ENCODE measurements at regions not wholly inside any gene's neighbourhood (a gene's known extent, or its start where the extent isn't known, plus 50 kb on each side); places are given as distances from the start of the nearest gene placed in this dataset.

DNA sequence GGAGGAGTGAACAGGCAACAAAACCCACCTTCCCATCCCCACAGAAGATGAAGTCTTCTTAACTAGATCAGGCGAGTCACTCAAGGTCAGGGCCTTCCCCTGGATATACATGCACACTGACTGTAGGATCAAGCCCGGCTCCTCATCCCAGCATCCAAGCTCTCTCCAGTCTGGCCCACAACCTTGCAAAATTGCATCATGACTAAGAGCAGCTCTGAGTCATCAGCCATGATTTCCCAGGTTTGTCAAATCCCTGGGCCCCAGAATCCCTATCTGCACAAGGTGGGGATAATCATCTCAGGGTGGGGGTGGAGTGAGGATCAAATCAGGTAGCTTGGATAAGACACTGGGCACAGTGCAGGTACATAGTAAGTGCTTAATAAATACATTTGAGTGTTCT lies 199.3 kb upstream of the GRIK3 start:
- H3K4me3 ChIP-seq (ENCODE audit: low read length in 2 of 2), result no peak overlapping the region
- no peaks in the 10 kb centered on the region for H3K4me1 ChIP-seq (ENCODE audit: control insufficient read depth in 1 of 2, insufficient read depth in 2 of 2, low read length in 2 of 2)
- ATAC-seq (ENCODE audit: low FRiP score) (no peak), DNase-seq (no peak)
- peaks cover 10% of the 10 kb centered on the region for H3K9me3 ChIP-seq (ENCODE audit: control insufficient read depth, low read length)
- intact Hi-C loops (cut with DNase I), result no loop called here
- 84 to 92% methylated on average over 2 of the region's 2 CpGs for WGBS, 2 donors
- no peaks in the 10 kb centered on the region for H3K27me3 ChIP-seq (ENCODE audit: control insufficient read depth in 1 of 2, insufficient read depth in 2 of 2, low read length in 1 of 2)
- no peaks in the 10 kb centered on the region for H3K36me3 ChIP-seq (ENCODE audit: control insufficient read depth in 1 of 2, insufficient read depth in 2 of 2, low read length in 1 of 2)
- H3K27ac ChIP-seq (ENCODE audit: low read depth in 1 of 2, low read length in 2 of 2), result no peak overlapping the region

GRCh38 chr1:37234941-37235418 lies 200.7 kb upstream of the GRIK3 start:
- Histone ChIP-seq H3K4me3 (ENCODE audit: low read length in 2 of 2) (no peak overlapping the region), H3K9me3 (ENCODE audit: control insufficient read depth, low read length) (peaks cover 10% of the 10 kb centered on the region), H3K36me3 (ENCODE audit: control insufficient read depth in 1 of 2, insufficient read depth in 2 of 2, low read length in 1 of 2) (no peaks in the 10 kb centered on the region), H3K4me1 (ENCODE audit: control insufficient read depth in 1 of 2, insufficient read depth in 2 of 2, low read length in 2 of 2) (no peaks in the 10 kb centered on the region), H3K27ac (ENCODE audit: low read depth in 1 of 2, low read length in 2 of 2) (no peak overlapping the region), H3K27me3 (ENCODE audit: control insufficient read depth in 1 of 2, insufficient read depth in 2 of 2, low read length in 1 of 2) (no peaks in the 10 kb centered on the region)
- ATAC-seq (ENCODE audit: low FRiP score) (no peak), DNase-seq (no peak)
- WGBS, 2 donors, result 10 to 11% methylated on average over 12 of the region's 12 CpGs
- intact Hi-C loops (cut with DNase I), result no loop called here

DNA sequence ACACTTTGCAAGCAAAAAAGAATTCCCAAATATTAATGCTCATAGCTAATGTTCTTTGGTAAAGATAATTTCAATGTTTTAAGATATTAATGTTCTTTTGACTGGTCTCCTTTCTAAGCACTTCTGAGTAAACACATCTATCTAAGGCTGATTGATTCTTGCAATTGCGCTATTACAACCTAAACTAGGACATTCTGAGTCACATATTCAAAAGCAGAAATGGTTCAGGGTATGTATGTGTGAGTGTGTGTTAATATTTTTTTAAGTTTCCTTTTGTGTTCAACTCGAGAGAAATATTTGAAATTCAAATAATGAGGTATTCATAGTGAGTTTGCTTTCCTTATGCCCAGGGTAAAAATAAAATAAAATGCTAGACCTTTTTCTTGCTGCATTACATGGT lies 203.6 kb upstream of the GRIK3 start:
- intact Hi-C loops (cut with DNase I), result no loop called here
- H3K4me1 ChIP-seq (ENCODE audit: control insufficient read depth in 1 of 2, insufficient read depth in 2 of 2, low read length in 2 of 2), result no peaks in the 10 kb centered on the region
- H3K27ac ChIP-seq (ENCODE audit: low read depth in 1 of 2, low read length in 2 of 2), result no peak overlapping the region
- DNase-seq, result no peak
- no peak for ATAC-seq (ENCODE audit: low FRiP score)
- H3K9me3 ChIP-seq (ENCODE audit: control insufficient read depth, low read length), result peaks cover 3% of the 10 kb centered on the region
- H3K27me3 ChIP-seq (ENCODE audit: control insufficient read depth in 1 of 2, insufficient read depth in 2 of 2, low read length in 1 of 2), result no peaks in the 10 kb centered on the region
- no peaks in the 10 kb centered on the region for H3K36me3 ChIP-seq (ENCODE audit: control insufficient read depth in 1 of 2, insufficient read depth in 2 of 2, low read length in 1 of 2)
- H3K4me3 ChIP-seq (ENCODE audit: low read length in 2 of 2), result no peak overlapping the region
- WGBS, 2 donors, result 41 to 45% methylated on average over 2 of the region's 2 CpGs

- intact Hi-C loops (cut with DNase I), result no loop called here
- no peak for DNase-seq
- Histone ChIP-seq H3K27ac (ENCODE audit: low read depth in 1 of 2, low read length in 2 of 2) (no peak overlapping the region), H3K36me3 (ENCODE audit: control insufficient read depth in 1 of 2, insufficient read depth in 2 of 2, low read length in 1 of 2) (no peaks in the 10 kb centered on the region), H3K27me3 (ENCODE audit: control insufficient read depth in 1 of 2, insufficient read depth in 2 of 2, low read length in 1 of 2) (no peaks in the 10 kb centered on the region), H3K9me3 (ENCODE audit: control insufficient read depth, low read length) (peaks cover 3% of the 10 kb centered on the region), H3K4me1 (ENCODE audit: control insufficient read depth in 1 of 2, insufficient read depth in 2 of 2, low read length in 2 of 2) (no peaks in the 10 kb centered on the region), H3K4me3 (ENCODE audit: low read length in 2 of 2) (no peak overlapping the region)
- ATAC-seq (ENCODE audit: low FRiP score), result no peak
- WGBS, 2 donors, result 58 to 60% methylated on average over 11 of the region's 11 CpGs
These were observed 204.3 kb upstream of the GRIK3 start for GRCh38 chr1:37238364-37239224.

- peaks cover 3% of the 10 kb centered on the region for H3K9me3 ChIP-seq (ENCODE audit: control insufficient read depth, low read length)
- WGBS, 2 donors, result 40 to 56% methylated on average over 4 of the region's 4 CpGs
- H3K4me3 ChIP-seq (ENCODE audit: low read length in 2 of 2), result no peak overlapping the region
- H3K27ac ChIP-seq (ENCODE audit: low read depth in 1 of 2, low read length in 2 of 2), result no peak overlapping the region
- intact Hi-C loops (cut with DNase I), result no loop called here
- no peak for DNase-seq
- H3K27me3 ChIP-seq (ENCODE audit: control insufficient read depth in 1 of 2, insufficient read depth in 2 of 2, low read length in 1 of 2), result no peaks in the 10 kb centered on the region
- ATAC-seq (ENCODE audit: low FRiP score), result no peak
- no peaks in the 10 kb centered on the region for H3K36me3 ChIP-seq (ENCODE audit: control insufficient read depth in 1 of 2, insufficient read depth in 2 of 2, low read length in 1 of 2)
- H3K4me1 ChIP-seq (ENCODE audit: control insufficient read depth in 1 of 2, insufficient read depth in 2 of 2, low read length in 2 of 2), result no peaks in the 10 kb centered on the region
These were observed 205.0 kb upstream of the GRIK3 start for GRCh38 chr1:37239225-37239740.

GRCh38 chr1:37240897-37241296 lies 206.6 kb upstream of the GRIK3 start:
- Histone ChIP-seq H3K27me3 (ENCODE audit: control insufficient read depth in 1 of 2, insufficient read depth in 2 of 2, low read length in 1 of 2) (no peaks in the 10 kb centered on the region), H3K4me3 (ENCODE audit: low read length in 2 of 2) (no peak overlapping the region), H3K27ac (ENCODE audit: low read depth in 1 of 2, low read length in 2 of 2) (no peak overlapping the region), H3K9me3 (ENCODE audit: control insufficient read depth, low read length) (peaks cover under 1% of the 10 kb centered on the region), H3K4me1 (ENCODE audit: control insufficient read depth in 1 of 2, insufficient read depth in 2 of 2, low read length in 2 of 2) (no peaks in the 10 kb centered on the region), H3K36me3 (ENCODE audit: control insufficient read depth in 1 of 2, insufficient read depth in 2 of 2, low read length in 1 of 2) (no peaks in the 10 kb centered on the region)
- intact Hi-C loops (cut with DNase I), result no loop called here
- WGBS, 2 donors, result 7 to 9% methylated on average over 15 of the region's 15 CpGs
- DNase-seq (no peak), ATAC-seq (ENCODE audit: low FRiP score) (no peak)

DNA sequence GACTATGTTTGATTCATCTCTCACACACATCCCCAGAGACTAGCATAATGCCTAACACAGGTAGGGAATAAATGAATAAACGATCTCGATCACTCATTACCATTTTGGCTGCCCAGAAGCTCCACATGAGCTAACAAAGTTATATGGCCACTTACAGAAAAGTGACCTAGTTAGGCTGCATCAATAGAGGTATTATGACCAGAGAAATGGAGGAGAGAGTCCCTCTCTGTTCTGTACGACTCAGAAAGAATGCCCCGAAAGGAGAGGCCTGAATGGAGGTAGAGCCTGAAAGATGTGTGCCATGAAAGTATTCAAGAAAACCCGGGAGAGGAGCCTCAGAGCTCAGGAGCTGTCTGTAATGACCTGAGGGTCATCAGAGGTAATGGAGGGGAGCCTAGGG lies 208.2 kb upstream of the GRIK3 start:
- ATAC-seq (ENCODE audit: low FRiP score), result no peak
- H3K27ac ChIP-seq (ENCODE audit: low read depth in 1 of 2, low read length in 2 of 2), result no peak overlapping the region
- no peaks in the 10 kb centered on the region for H3K4me1 ChIP-seq (ENCODE audit: control insufficient read depth in 1 of 2, insufficient read depth in 2 of 2, low read length in 2 of 2)
- no peaks in the 10 kb centered on the region for H3K36me3 ChIP-seq (ENCODE audit: control insufficient read depth in 1 of 2, insufficient read depth in 2 of 2, low read length in 1 of 2)
- DNase-seq, result no peak
- WGBS, 2 donors, result 58 to 59% methylated on average over 5 of the region's 5 CpGs
- intact Hi-C loops (cut with DNase I), result no loop called here
- H3K27me3 ChIP-seq (ENCODE audit: control insufficient read depth in 1 of 2, insufficient read depth in 2 of 2, low read length in 1 of 2), result no peaks in the 10 kb centered on the region
- no peaks in the 10 kb centered on the region for H3K9me3 ChIP-seq (ENCODE audit: control insufficient read depth, low read length)
- no peak overlapping the region for H3K4me3 ChIP-seq (ENCODE audit: low read length in 2 of 2)

DNA sequence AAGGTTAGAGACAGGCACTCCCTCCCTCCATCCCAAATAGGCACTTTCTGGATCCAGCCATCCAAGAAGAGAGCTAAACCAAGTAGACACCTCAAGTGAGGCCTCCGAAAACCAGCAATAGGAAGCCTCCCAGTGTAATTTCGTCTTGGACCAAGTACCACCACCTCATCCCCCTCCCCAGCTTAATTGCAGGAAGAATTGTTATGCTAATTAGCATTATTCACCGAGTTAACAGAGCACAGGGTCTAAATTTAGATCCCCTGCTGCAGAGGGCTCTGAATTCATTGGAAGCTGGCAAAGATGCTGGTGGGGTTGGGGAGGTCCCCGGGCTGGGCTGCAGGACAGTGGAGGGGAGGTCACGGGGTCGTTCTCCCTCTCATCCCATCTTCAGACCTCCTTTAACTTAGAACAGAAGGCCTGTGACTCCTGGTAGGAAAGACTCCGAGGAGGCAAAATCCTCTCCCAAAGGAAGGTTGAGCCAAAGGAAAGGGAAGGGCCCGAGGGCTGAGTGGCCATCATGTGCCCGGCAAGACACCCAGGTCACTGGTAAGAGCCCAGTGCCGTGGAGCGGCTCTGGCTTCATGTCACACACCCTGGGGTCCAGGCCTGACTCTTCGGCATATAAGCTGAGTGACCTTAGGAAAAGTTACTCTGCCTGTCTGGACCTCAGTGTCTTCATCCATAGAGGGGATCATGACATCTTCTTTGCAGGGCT lies 209.2 kb upstream of the GRIK3 start:
- Histone ChIP-seq H3K27me3 (ENCODE audit: control insufficient read depth in 1 of 2, insufficient read depth in 2 of 2, low read length in 1 of 2) (no peaks in the 10 kb centered on the region), H3K9me3 (ENCODE audit: control insufficient read depth, low read length) (no peaks in the 10 kb centered on the region), H3K4me1 (ENCODE audit: control insufficient read depth in 1 of 2, insufficient read depth in 2 of 2, low read length in 2 of 2) (no peaks in the 10 kb centered on the region), H3K4me3 (ENCODE audit: low read length in 2 of 2) (no peak overlapping the region), H3K27ac (ENCODE audit: low read depth in 1 of 2, low read length in 2 of 2) (no peak overlapping the region), H3K36me3 (ENCODE audit: control insufficient read depth in 1 of 2, insufficient read depth in 2 of 2, low read length in 1 of 2) (no peaks in the 10 kb centered on the region)
- no peak for DNase-seq
- no peak for ATAC-seq (ENCODE audit: low FRiP score)
- intact Hi-C loops (cut with DNase I), result no loop called here
- 51 to 54% methylated on average over 12 of the region's 12 CpGs for WGBS, 2 donors
